Neural cell (in vitro differentiated cells): ENCODE measurements at regions not wholly inside any gene's neighbourhood (a gene's known extent, or its start where the extent isn't known, plus 50 kb on each side); places are given as distances from the start of the nearest gene placed in this dataset.

Source experiments
- EP300 ChIP-seq: fragments of 450-650 bp; conservative IDR thresholded peaks from 2 replicates; pipeline ENCODE4 v1.6.1; 2014; ENCODE audit warnings: antibody characterized with exemption, mild to moderate bottlenecking, moderate library complexity; ENCODE audit not compliant: poor library complexity, severe bottlenecking
- EZH2 ChIP-seq: fragments of 200-600, 300-800 bp; shearing (Covaris generic), sonication (generic); IDR thresholded peaks from 2 replicates; pipeline ENCODE4 v1.6.1; 2014; ENCODE audit warnings: antibody characterized with exemption, low read length, borderline replicate concordance, mild to moderate bottlenecking; ENCODE audit not compliant: insufficient read depth, poor library complexity, severe bottlenecking
- MXI1 ChIP-seq: fragments of 450-650 bp; conservative IDR thresholded peaks from 2 replicates; pipeline ENCODE4 v1.6.1; 2014; ENCODE audit warnings: antibody characterized with exemption, mild to moderate bottlenecking; ENCODE audit not compliant: poor library complexity, severe bottlenecking
- POLR2AphosphoS5 ChIP-seq: IDR thresholded peaks from 2 replicates; pipeline ENCODE4 v1.6.1; 2012
- RAD21 ChIP-seq: fragments of 450-650 bp; conservative IDR thresholded peaks from 2 replicates; pipeline ENCODE4 v1.6.1; 2014; ENCODE audit warnings: antibody characterized with exemption, mild to moderate bottlenecking, moderate library complexity
- SMC3 ChIP-seq: fragments of 450-650 bp; conservative IDR thresholded peaks from 2 replicates; pipeline ENCODE4 v1.6.1; 2014; ENCODE audit warnings: antibody characterized with exemption, mild to moderate bottlenecking, moderate library complexity; ENCODE audit not compliant: poor library complexity
- TAF1 ChIP-seq: IDR thresholded peaks from 2 replicates; pipeline ENCODE4 v1.6.1; 2012; ENCODE audit warnings: low read depth
- TF ChIP-seq, protein P1 (sequence below): fragments of 450-650 bp; IDR thresholded peaks from 2 replicates; pipeline ENCODE4 v1.5.1; 2014; ENCODE audit warnings: antibody characterized with exemption, mild to moderate bottlenecking, moderate library complexity; ENCODE audit not compliant: poor library complexity, severe bottlenecking
- TF ChIP-seq, protein P2 (sequence below): IDR thresholded peaks from 2 replicates; pipeline ENCODE4 v1.6.1; 2012; ENCODE audit warnings: borderline replicate concordance

DNA sequence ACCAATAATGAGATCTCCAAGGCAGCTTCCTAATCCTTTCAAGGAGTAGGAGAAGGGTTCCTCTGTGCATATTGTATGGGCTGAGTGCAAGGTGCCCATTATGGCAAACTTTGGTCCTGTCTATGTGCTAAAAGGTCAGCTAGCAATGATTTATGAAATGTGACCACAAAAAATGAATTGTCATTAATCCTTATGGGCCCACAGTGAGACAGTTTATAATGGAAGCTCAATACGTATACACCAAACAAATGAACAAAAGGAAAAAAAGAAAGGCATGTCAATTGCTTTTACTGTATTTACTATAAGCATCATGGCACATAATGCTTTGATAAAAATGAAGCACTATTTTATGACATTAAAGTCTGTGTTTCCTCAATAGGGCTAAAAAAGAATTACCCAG, 54.5 kb downstream of the ELAPOR2 start:
- TF ChIP-seq, protein P1, sequence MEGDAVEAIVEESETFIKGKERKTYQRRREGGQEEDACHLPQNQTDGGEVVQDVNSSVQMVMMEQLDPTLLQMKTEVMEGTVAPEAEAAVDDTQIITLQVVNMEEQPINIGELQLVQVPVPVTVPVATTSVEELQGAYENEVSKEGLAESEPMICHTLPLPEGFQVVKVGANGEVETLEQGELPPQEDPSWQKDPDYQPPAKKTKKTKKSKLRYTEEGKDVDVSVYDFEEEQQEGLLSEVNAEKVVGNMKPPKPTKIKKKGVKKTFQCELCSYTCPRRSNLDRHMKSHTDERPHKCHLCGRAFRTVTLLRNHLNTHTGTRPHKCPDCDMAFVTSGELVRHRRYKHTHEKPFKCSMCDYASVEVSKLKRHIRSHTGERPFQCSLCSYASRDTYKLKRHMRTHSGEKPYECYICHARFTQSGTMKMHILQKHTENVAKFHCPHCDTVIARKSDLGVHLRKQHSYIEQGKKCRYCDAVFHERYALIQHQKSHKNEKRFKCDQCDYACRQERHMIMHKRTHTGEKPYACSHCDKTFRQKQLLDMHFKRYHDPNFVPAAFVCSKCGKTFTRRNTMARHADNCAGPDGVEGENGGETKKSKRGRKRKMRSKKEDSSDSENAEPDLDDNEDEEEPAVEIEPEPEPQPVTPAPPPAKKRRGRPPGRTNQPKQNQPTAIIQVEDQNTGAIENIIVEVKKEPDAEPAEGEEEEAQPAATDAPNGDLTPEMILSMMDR, result no peak
- TF ChIP-seq POLR2AphosphoS5 (no peak), EP300 (no peak), MXI1 (no peak), EZH2 (no peak), SMC3 (no peak), RAD21 (no peak), TAF1 (no peak)
- TF ChIP-seq, protein P2, sequence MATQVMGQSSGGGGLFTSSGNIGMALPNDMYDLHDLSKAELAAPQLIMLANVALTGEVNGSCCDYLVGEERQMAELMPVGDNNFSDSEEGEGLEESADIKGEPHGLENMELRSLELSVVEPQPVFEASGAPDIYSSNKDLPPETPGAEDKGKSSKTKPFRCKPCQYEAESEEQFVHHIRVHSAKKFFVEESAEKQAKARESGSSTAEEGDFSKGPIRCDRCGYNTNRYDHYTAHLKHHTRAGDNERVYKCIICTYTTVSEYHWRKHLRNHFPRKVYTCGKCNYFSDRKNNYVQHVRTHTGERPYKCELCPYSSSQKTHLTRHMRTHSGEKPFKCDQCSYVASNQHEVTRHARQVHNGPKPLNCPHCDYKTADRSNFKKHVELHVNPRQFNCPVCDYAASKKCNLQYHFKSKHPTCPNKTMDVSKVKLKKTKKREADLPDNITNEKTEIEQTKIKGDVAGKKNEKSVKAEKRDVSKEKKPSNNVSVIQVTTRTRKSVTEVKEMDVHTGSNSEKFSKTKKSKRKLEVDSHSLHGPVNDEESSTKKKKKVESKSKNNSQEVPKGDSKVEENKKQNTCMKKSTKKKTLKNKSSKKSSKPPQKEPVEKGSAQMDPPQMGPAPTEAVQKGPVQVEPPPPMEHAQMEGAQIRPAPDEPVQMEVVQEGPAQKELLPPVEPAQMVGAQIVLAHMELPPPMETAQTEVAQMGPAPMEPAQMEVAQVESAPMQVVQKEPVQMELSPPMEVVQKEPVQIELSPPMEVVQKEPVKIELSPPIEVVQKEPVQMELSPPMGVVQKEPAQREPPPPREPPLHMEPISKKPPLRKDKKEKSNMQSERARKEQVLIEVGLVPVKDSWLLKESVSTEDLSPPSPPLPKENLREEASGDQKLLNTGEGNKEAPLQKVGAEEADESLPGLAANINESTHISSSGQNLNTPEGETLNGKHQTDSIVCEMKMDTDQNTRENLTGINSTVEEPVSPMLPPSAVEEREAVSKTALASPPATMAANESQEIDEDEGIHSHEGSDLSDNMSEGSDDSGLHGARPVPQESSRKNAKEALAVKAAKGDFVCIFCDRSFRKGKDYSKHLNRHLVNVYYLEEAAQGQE, result no peak
